BLaER1 treated with 17β-estradiol and CSF1 and Interleukin-3, amounts not matched to agents 10 nM and 100 nM (cell line): ENCODE measurements at regions not wholly inside any gene's neighbourhood (a gene's known extent, or its start where the extent isn't known, plus 50 kb on each side); places are given as distances from the start of the nearest gene placed in this dataset.

Source experiments
- H3K27ac ChIP-seq, 11 experiments: shearing (Covaris generic); formaldehyde crosslinking; 2 replicates each; pipeline ENCODE4 v1.8.1; 2022
- H3K27me3 ChIP-seq, 11 experiments: shearing (Covaris generic); formaldehyde crosslinking; 2 replicates each; pipeline ENCODE4 v1.8.1; 2022
- H3K36me3 ChIP-seq, 11 experiments: shearing (Covaris generic); formaldehyde crosslinking; 2 replicates each; pipeline ENCODE4 v1.8.1; 2022
- H3K4me1 ChIP-seq, 10 experiments: shearing (Covaris generic); formaldehyde crosslinking; 2 replicates each; pipeline ENCODE4 v1.8.1; 2022
- H3K4me2 ChIP-seq, 11 experiments: shearing (Covaris generic); formaldehyde crosslinking; 2 replicates each; pipeline ENCODE4 v1.8.1; 2022
- H3K4me3 ChIP-seq, 10 experiments: shearing (Covaris generic); formaldehyde crosslinking; 2 replicates each; pipeline ENCODE4 v1.8.1; 2022
- H3K9ac ChIP-seq, 11 experiments: shearing (Covaris generic); formaldehyde crosslinking; 2 replicates each; pipeline ENCODE4 v1.8.1; 2022
- H3K9me3 ChIP-seq, 11 experiments: shearing (Covaris generic); formaldehyde crosslinking; replicated peaks in 1 of 11; 2 replicates each; pipeline ENCODE4 v1.8.1; 2022
- H4K20me1 ChIP-seq, 11 experiments: shearing (Covaris generic); formaldehyde crosslinking; 2 replicates each; pipeline ENCODE4 v1.8.1; 2022
- Cebpa-rat ChIP-seq, 11 experiments: shearing (Covaris generic); IDR thresholded peaks; 2 replicates each; pipeline ENCODE4 v1.8.1; 2022

DNA sequence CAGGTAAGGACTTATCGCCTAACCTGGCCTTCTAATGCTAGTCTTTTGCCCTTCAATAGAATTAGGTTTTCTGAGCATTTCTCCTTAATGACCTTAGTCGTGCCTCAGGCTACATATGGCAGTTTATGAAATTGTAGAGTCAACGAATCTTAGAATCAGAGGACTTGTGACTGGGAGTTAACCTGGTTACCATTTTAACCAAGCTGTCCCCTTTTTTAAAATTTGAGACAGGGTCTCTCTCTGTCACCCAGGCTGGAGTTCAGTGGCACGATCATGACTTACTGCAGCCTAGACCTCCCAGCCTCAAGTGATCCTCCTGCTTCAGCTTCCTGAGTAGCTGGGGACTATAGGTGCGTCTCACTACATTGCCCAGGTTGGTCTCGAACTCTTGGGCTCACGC, 53.5 kb upstream of the DMRTB1 start:
- Histone ChIP-seq H3K9ac (no peak overlapping the region), H4K20me1 (no peaks in the 10 kb centered on the region), H3K27me3 (peaks cover 0 to 15% (median 0%) of the 10 kb centered on the region in 11 experiments; a peak in 5 of 22 replicates)

GRCh38 chr1:53406551-53407235, 52.5 kb upstream of the DMRTB1 start:
- TF ChIP-seq Cebpa-rat (IDR thresholded peaks at IDR 0.05) = no peak
- Histone ChIP-seq H3K27me3 (peaks cover 0 to 15% (median 0%) of the 10 kb centered on the region in 11 experiments; a peak in 5 of 22 replicates), H3K36me3 (no peaks in the 10 kb centered on the region), H3K27ac (no peak overlapping the region), H3K4me2 (no peak overlapping the region), H3K9me3 (peaks cover 0 to 14% (median 12%) of the 10 kb centered on the region in 11 experiments; a peak in 16 of 22 replicates), H3K4me3 (no peak overlapping the region), H3K4me1 (peaks cover 22 to 31% (median 26%) of the 10 kb centered on the region in 10 experiments), H4K20me1 (no peaks in the 10 kb centered on the region), H3K9ac (no peak overlapping the region)

More for the DNA sequence above, 53.5 kb upstream of the DMRTB1 start:
- H3K4me2 ChIP-seq = no peak overlapping the region
- H3K4me3 ChIP-seq = no peak overlapping the region
- no peak overlapping the region for H3K27ac ChIP-seq
- TF ChIP-seq Cebpa-rat (IDR thresholded peaks at IDR 0.05) = no peak
- peaks cover 0 to 14% (median 12%) of the 10 kb centered on the region in 11 experiments; a peak in 16 of 22 replicates for H3K9me3 ChIP-seq
- peaks cover 22 to 34% (median 27%) of the 10 kb centered on the region in 10 experiments for H3K4me1 ChIP-seq
- H3K36me3 ChIP-seq = no peaks in the 10 kb centered on the region

DNA sequence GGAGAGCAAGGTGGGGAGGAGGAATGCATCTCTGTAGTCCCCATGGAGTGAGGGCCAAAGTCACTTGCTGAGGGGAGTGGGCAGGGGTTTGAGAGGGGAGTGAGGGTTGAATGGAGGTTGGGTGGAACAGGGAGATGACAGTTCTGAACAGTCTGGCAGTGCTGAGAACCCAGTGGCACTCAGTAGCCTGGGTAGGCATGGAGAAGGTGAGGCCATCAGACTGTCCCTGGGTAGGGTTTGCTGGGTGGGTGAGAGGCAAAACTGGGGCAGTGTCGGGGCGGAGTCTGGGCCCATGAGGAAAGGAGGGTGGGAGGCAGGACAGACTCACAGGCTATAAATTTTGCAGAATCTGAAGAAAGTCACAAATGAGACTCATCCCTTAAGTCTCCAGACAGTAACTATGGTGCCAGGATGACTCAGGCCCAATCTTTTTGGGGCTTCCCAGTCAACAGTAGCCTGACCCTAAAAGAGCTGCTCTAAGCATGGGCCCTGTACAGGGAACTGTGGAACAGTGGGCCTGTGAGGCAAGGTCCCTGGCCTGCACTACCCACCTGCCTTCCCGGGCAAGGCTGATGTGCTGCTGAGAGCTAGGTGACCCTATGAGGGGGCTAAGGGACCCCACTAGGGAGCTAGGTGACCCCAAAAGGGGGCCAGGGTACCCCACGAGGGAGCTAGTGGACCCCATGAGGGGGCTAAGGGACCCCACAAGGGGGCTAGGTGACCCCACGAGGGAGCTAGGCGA, 51.0 kb upstream of the DMRTB1 start:
- TF ChIP-seq Cebpa-rat (IDR thresholded peaks at IDR 0.05) = no peak
- H3K27ac ChIP-seq = peak overlapping the region in 3 of 11 experiments; percentile 48 to 64 (median 56); a peak in 5 of 22 replicates
- H3K4me2 ChIP-seq = peak overlapping the region in 9 of 11 experiments; percentile 63 to 93 (median 79); a peak in 19 of 22 replicates
- H3K36me3 ChIP-seq = no peaks in the 10 kb centered on the region
- no peak overlapping the region for H3K4me3 ChIP-seq
- peak overlapping the region in 3 of 11 experiments; percentile 44 to 57 (median 54); a peak in 2 of 22 replicates for H3K9ac ChIP-seq
- H3K4me1 ChIP-seq = peaks cover 16 to 28% (median 24%) of the 10 kb centered on the region in 10 experiments; a peak in 19 of 20 replicates
- peaks cover 0 to 15% (median 0%) of the 10 kb centered on the region in 11 experiments; a peak in 5 of 22 replicates for H3K27me3 ChIP-seq
- peaks cover 0 to under 1% (median 0%) of the 10 kb centered on the region in 11 experiments; a peak in 4 of 22 replicates for H3K9me3 ChIP-seq
- no peaks in the 10 kb centered on the region for H4K20me1 ChIP-seq

- H4K20me1 ChIP-seq = no peaks in the 10 kb centered on the region
- peak overlapping the region in 4 of 11 experiments; percentile 17 to 64 (median 52); a peak in 8 of 22 replicates for H3K27ac ChIP-seq
- H3K9ac ChIP-seq = peak overlapping the region in 4 of 11 experiments; percentile 30 to 57 (median 49); a peak in 5 of 22 replicates
- no peaks in the 10 kb centered on the region for H3K36me3 ChIP-seq
- H3K4me2 ChIP-seq = peak overlapping the region in 10 of 11 experiments; percentile 23 to 93 (median 78); a peak in 19 of 22 replicates
- peaks cover 16 to 28% (median 24%) of the 10 kb centered on the region in 10 experiments; a peak in 19 of 20 replicates for H3K4me1 ChIP-seq
- H3K9me3 ChIP-seq = no peaks in the 10 kb centered on the region
- peaks cover 0 to 15% (median 0%) of the 10 kb centered on the region in 11 experiments; a peak in 5 of 22 replicates for H3K27me3 ChIP-seq
- no peak for TF ChIP-seq Cebpa-rat (IDR thresholded peaks at IDR 0.05)
- H3K4me3 ChIP-seq = no peak overlapping the region
These were observed 50.5 kb upstream of the DMRTB1 start for GRCh38 chr1:53408755-53409129.

- H3K9ac ChIP-seq = peak overlapping the region in 4 of 11 experiments; percentile 30 to 57 (median 49); a peak in 6 of 22 replicates
These were observed 50.0 kb upstream of the DMRTB1 start for GRCh38 chr1:53409233-53409632.

More at GRCh38 chr1:53409233-53409632, 50.0 kb upstream of the DMRTB1 start:
- Histone ChIP-seq H3K27me3 (peaks cover 0 to 15% (median 0%) of the 10 kb centered on the region in 11 experiments; a peak in 5 of 22 replicates), H3K36me3 (no peaks in the 10 kb centered on the region), H3K4me3 (peak overlapping the region in 1 of 10 experiments; percentile 32; a peak in 2 of 20 replicates), H3K9me3 (no peaks in the 10 kb centered on the region), H3K27ac (peak overlapping the region in 4 of 11 experiments; percentile 17 to 64 (median 52); a peak in 8 of 22 replicates), H3K4me1 (peaks cover 16 to 28% (median 24%) of the 10 kb centered on the region in 10 experiments; a peak in 19 of 20 replicates), H4K20me1 (no peaks in the 10 kb centered on the region), H3K4me2 (peak overlapping the region; percentile 19 to 93 (median 78); a peak in 20 of 22 replicates)
- no peak for TF ChIP-seq Cebpa-rat (IDR thresholded peaks at IDR 0.05)
